Endothelial cell of umbilical vein (primary cell): ENCODE measurements at regions not wholly inside any gene's neighbourhood (a gene's known extent, or its start where the extent isn't known, plus 50 kb on each side); places are given as distances from the start of the nearest gene placed in this dataset.

Source experiments
- BruUV-seq: library from RNA; stranded (reverse); fragments of 400-500 nt; replicated peaks from 2 replicates; lab custom pipeline; 2021; lab: Mats Ljungman, UMichigan
- CTCF ChIA-PET: fragments of 300-600, 350-600 bp; sonication (Branson Sonifier 250); formaldehyde crosslinking; loops from one replicate; lab custom pipeline; 2021; ENCODE audit warnings: antibody characterized with exemption, inconsistent platforms; lab: Charles Lee
- POLR2A ChIA-PET: fragments of 300-600, 350-600 bp; sonication (Branson Sonifier 250); formaldehyde crosslinking; loops from one replicate; lab custom pipeline; 2021; ENCODE audit warnings: antibody characterized with exemption, inconsistent platforms; lab: Charles Lee
- DNase-seq: peaks from one replicate; pipeline ENCODE4 v3.0.0-alpha.2; 2011; ENCODE audit warnings: low read depth, low spot score
- FAIRE-seq: peaks from 2 replicates; lab custom pipeline; 2011; peaks lifted over from hg19 to GRCh38; lab: Jason Lieb, UNC
- H2AFZ ChIP-seq: 2 replicates; pipeline ENCODE4 v1.6.0; 2012; ENCODE audit warnings: low read depth, low read length, control low read depth, inconsistent platforms
- H3K27ac ChIP-seq: 2 replicates; pipeline ENCODE4 v1.5.1; 2011; ENCODE audit warnings: low read depth, mild to moderate bottlenecking, control low read depth, low read length, moderate library complexity; ENCODE audit not compliant: insufficient read depth
- H3K27me3 ChIP-seq, 2 experiments: 2 replicates each; pipeline versions ENCODE4 v1.6.0 to v1.6.1; 2011; ENCODE audit warnings: low read length in 2 of 2, mixed read lengths in 1 of 2; ENCODE audit not compliant: control insufficient read depth in 2 of 2, insufficient read depth in 2 of 2
- H3K36me3 ChIP-seq, 2 experiments: 2 replicates in 1 of 2; 3 replicates in 1 of 2; pipeline ENCODE4 v1.5.1; 2011; ENCODE audit warnings: low read length in 2 of 2, mild to moderate bottlenecking in 1 of 2, moderate library complexity in 1 of 2; ENCODE audit not compliant: control insufficient read depth in 2 of 2, insufficient read depth in 2 of 2; ENCODE audit errors: extremely low read depth in 1 of 2
- H3K4me1 ChIP-seq: 3 replicates; pipeline ENCODE4 v1.5.1; 2011; ENCODE audit warnings: mild to moderate bottlenecking, low read length; ENCODE audit not compliant: control insufficient read depth, insufficient read depth; ENCODE audit errors: extremely low read depth
- H3K4me2 ChIP-seq: 2 replicates; pipeline ENCODE4 v1.6.1; 2011; ENCODE audit warnings: low read length, control low read depth, mixed read lengths; ENCODE audit not compliant: insufficient read depth
- H3K4me3 ChIP-seq, 3 experiments: fragments of 200-600 bp in 1 of 3; sonication (generic), shearing (Covaris generic) in 1 of 3; replicated peaks in 1 of 3; 2 replicates each; pipeline ENCODE4 v1.5.1; 2011 to 2016; ENCODE audit warnings: control low read depth in 3 of 3, low read length in 3 of 3, mild to moderate bottlenecking in 2 of 3, inconsistent platforms in 1 of 3, low read depth in 1 of 3, moderate library complexity in 1 of 3; ENCODE audit not compliant: insufficient read depth in 1 of 3
- H3K79me2 ChIP-seq: 2 replicates; pipeline ENCODE4 v1.6.0; 2012; ENCODE audit warnings: low read length, inconsistent platforms; ENCODE audit not compliant: control insufficient read depth, insufficient read depth
- H3K9ac ChIP-seq: replicated peaks from 2 replicates; pipeline ENCODE3; 2011; ENCODE audit warnings: low read length, control low read depth; ENCODE audit not compliant: insufficient read depth; ENCODE audit errors: extremely low read depth
- H3K9me1 ChIP-seq: replicated peaks from 3 replicates; pipeline ENCODE4 v1.6.0; 2011; ENCODE audit warnings: mild to moderate bottlenecking, low read length; ENCODE audit not compliant: control insufficient read depth, insufficient read depth; ENCODE audit errors: extremely low read depth
- H3K9me3 ChIP-seq: replicated peaks from 2 replicates; pipeline ENCODE4 v1.5.1; 2012; ENCODE audit warnings: low read length, inconsistent platforms; ENCODE audit not compliant: control insufficient read depth, insufficient read depth
- H4K20me1 ChIP-seq: replicated peaks from 2 replicates; pipeline ENCODE3; 2011; ENCODE audit warnings: mild to moderate bottlenecking, low read length; ENCODE audit not compliant: control insufficient read depth, insufficient read depth; ENCODE audit errors: extremely low read depth
- CTCF ChIP-seq, 2 donors: IDR thresholded peaks; 1 replicate in 1 of 2; 2 replicates in 1 of 2; pipeline ENCODE4 v1.5.1; 2011; ENCODE audit warnings: low read length in 2 of 2, mild to moderate bottlenecking in 2 of 2, moderate library complexity in 2 of 2, control low read depth in 1 of 2, inconsistent platforms in 1 of 2, low read depth in 1 of 2; ENCODE audit not compliant: insufficient read depth in 1 of 2; ENCODE audit errors: extremely low read depth in 1 of 2
- FOS ChIP-seq: IDR thresholded peaks from 2 replicates; pipeline ENCODE4 v1.6.1; 2011; ENCODE audit warnings: mild to moderate bottlenecking, low read length, moderate library complexity, borderline replicate concordance; ENCODE audit not compliant: insufficient read depth
- GATA2 ChIP-seq: IDR thresholded peaks from 2 replicates; pipeline ENCODE4 v1.7.0; 2011; ENCODE audit warnings: low read depth, mild to moderate bottlenecking, moderate library complexity, mixed read lengths, low read length; ENCODE audit not compliant: insufficient read length, insufficient read depth
- JUN ChIP-seq: IDR thresholded peaks from 2 replicates; pipeline ENCODE4 v1.6.1; 2011; ENCODE audit warnings: borderline replicate concordance, low read depth; ENCODE audit not compliant: insufficient read length, insufficient read depth
- MAX ChIP-seq: IDR thresholded peaks from 2 replicates; pipeline ENCODE4 v1.6.1; 2011; ENCODE audit not compliant: insufficient read depth, insufficient read length
- MYC ChIP-seq: IDR thresholded peaks from one replicate; pipeline ENCODE4 v1.6.1; 2011; ENCODE audit warnings: mild to moderate bottlenecking, low read depth, low read length
- POLR2A ChIP-seq: IDR thresholded peaks from 2 replicates; pipeline ENCODE4 v1.6.1; 2012; ENCODE audit warnings: low read depth, mild to moderate bottlenecking, control low read depth, low read length
- POLR2AphosphoS5 ChIP-seq: IDR thresholded peaks from 2 replicates; pipeline ENCODE4 v1.6.1; 2012; ENCODE audit warnings: low read depth, mild to moderate bottlenecking, control low read depth, low read length, moderate library complexity; ENCODE audit not compliant: insufficient read depth
- dilution Hi-C: fragments of 300-500 bp; cut with MboI; formaldehyde crosslinking; loops from one replicate; pipeline ENCODE4 v1.15.0; 2019; ENCODE audit warnings: low sequenced_read_pairs; ENCODE audit not compliant: extremely low pct_ligation_motif_present
- intact Hi-C: fragments of 100-400 bp; cut with micrococcal nuclease; formaldehyde crosslinking; loops from one replicate; pipeline ENCODE4 v1.10.0; 2022

GRCh38 chr7:46848944-46849343 lies 733.0 kb downstream of the TNS3 start:
- TF ChIP-seq JUN: no peak
- no peak for TF ChIP-seq MYC
- TF ChIP-seq CTCF (IDR thresholded peaks at IDR 0.05; ENCODE audit: extremely low read depth in 1 of 2, insufficient read depth in 1 of 2, low read depth in 1 of 2, low read length in 2 of 2): no peak
- H3K4me3 ChIP-seq: no peak overlapping the region
- DNase-seq: peak; percentile 13
- H3K9me1 ChIP-seq: no peaks in the 10 kb centered on the region
- no peak overlapping the region for H3K9ac ChIP-seq
- H2AFZ ChIP-seq: no peak overlapping the region
- ChIA-PET POLR2A (no interaction called here), CTCF (no interaction called here)
- FAIRE-seq: peak; percentile 58
- no peaks in the 10 kb centered on the region for H3K79me2 ChIP-seq
- H3K27ac ChIP-seq: no peak overlapping the region
- no peak overlapping the region for H3K4me2 ChIP-seq
- H3K4me1 ChIP-seq: peaks cover 4% of the 10 kb centered on the region
- dilution Hi-C loops (no loop called here), intact Hi-C loops (loop anchor here (5.0 kb wide), 1 partner anchor 238 kb away; no protein-coding TSS in a partner anchor)
- H3K27me3 ChIP-seq: no peaks in the 10 kb centered on the region
- BruUV-seq: no TSS peak
- no peaks in the 10 kb centered on the region for H4K20me1 ChIP-seq
- H3K36me3 ChIP-seq: no peaks in the 10 kb centered on the region
- no peaks in the 10 kb centered on the region for H3K9me3 ChIP-seq

- H3K36me3 ChIP-seq: no peaks in the 10 kb centered on the region
- DNase-seq (no peak), FAIRE-seq (no peak)
- H3K9ac ChIP-seq: no peak overlapping the region
- no peak for TF ChIP-seq CTCF (IDR thresholded peaks at IDR 0.05; ENCODE audit: extremely low read depth in 1 of 2, insufficient read depth in 1 of 2, low read depth in 1 of 2, low read length in 2 of 2)
- TF ChIP-seq MAX: no peak
- no peak for TF ChIP-seq GATA2
- TF ChIP-seq FOS: no peak
- no peak for TF ChIP-seq POLR2AphosphoS5
- no peak for TF ChIP-seq POLR2A
- H3K9me1 ChIP-seq: no peaks in the 10 kb centered on the region
- no peaks in the 10 kb centered on the region for H3K79me2 ChIP-seq
- intact Hi-C loops (loop anchor here (5.0 kb wide), 1 partner anchor 239 kb away; no protein-coding TSS in a partner anchor), dilution Hi-C loops (no loop called here)
- no peaks in the 10 kb centered on the region for H3K9me3 ChIP-seq
- no peaks in the 10 kb centered on the region for H4K20me1 ChIP-seq
- no peak overlapping the region for H3K4me2 ChIP-seq
- no peaks in the 10 kb centered on the region for H3K27me3 ChIP-seq
- BruUV-seq: no TSS peak
- CTCF ChIA-PET: no interaction called here
- H3K4me1 ChIP-seq: peaks cover 4% of the 10 kb centered on the region
- H3K27ac ChIP-seq: no peak overlapping the region
- H2AFZ ChIP-seq: no peak overlapping the region
- no peak overlapping the region for H3K4me3 ChIP-seq
- POLR2A ChIA-PET: no interaction called here
Observed at GRCh38 chr7:46848311-46848710, 733.6 kb downstream of the TNS3 start.
